OCI-LY1 (cell line): ENCODE measurements at regions not wholly inside any gene's neighbourhood (a gene's known extent, or its start where the extent isn't known, plus 50 kb on each side); places are given as distances from the start of the nearest gene placed in this dataset.
A peak's percentile ranks its signal among the peaks of the same experiment; 100 is the strongest.
"Not testable (repeated sequence)": the region's sequence is repeated elsewhere in the genome, so short reads cannot be mapped to it uniquely, and the experiment has no call there.

ENCODE experiments used
- H2AFZ ChIP-seq: fragments of 200-600 bp; sonication (generic), shearing (Covaris generic); 2 replicates; pipeline ENCODE4 v1.6.0; 2014; ENCODE audit warnings: antibody characterized with exemption, mild to moderate bottlenecking, low read length
- H3F3A ChIP-seq: fragments of 200-600 bp; sonication (generic), shearing (Covaris generic); 2 replicates; pipeline ENCODE4 v1.6.0; 2014; ENCODE audit warnings: mild to moderate bottlenecking, antibody characterized with exemption, low read length, moderate library complexity; ENCODE audit not compliant: insufficient read depth
- H3K27ac ChIP-seq: fragments of 200-600 bp; sonication (generic); 2 replicates; pipeline ENCODE4 v1.5.1; 2014; ENCODE audit warnings: low read length, mixed run types, mild to moderate bottlenecking, low read depth; ENCODE audit not compliant: poor library complexity, severe bottlenecking
- H3K27me3 ChIP-seq: fragments of 200-600 bp; sonication (generic); 2 replicates; pipeline ENCODE4 v1.6.0; 2014; ENCODE audit warnings: antibody characterized with exemption, mild to moderate bottlenecking, low read length, moderate library complexity; ENCODE audit not compliant: insufficient read depth
- H3K36me3 ChIP-seq: fragments of 200-600 bp; sonication (generic); 2 replicates; pipeline ENCODE4 v1.6.1; 2014; ENCODE audit warnings: mild to moderate bottlenecking, antibody characterized with exemption, low read length, moderate library complexity, mixed read lengths; ENCODE audit not compliant: insufficient read depth
- H3K4me1 ChIP-seq: fragments of 200-600 bp; sonication (generic); 2 replicates; pipeline ENCODE4 v1.5.1; 2014; ENCODE audit warnings: mild to moderate bottlenecking, low read length, moderate library complexity; ENCODE audit not compliant: insufficient read depth, severe bottlenecking
- H3K4me2 ChIP-seq: fragments of 200-600 bp; sonication (generic), shearing (Covaris generic); 2 replicates; pipeline ENCODE4 v1.6.1; 2014; ENCODE audit warnings: low read length
- H3K4me3 ChIP-seq: fragments of 200-600 bp; sonication (generic); 2 replicates; pipeline ENCODE4 v1.5.1; 2014; ENCODE audit warnings: low read length, low read depth, mild to moderate bottlenecking, mixed read lengths; ENCODE audit not compliant: poor library complexity, severe bottlenecking
- H3K79me2 ChIP-seq: fragments of 200-600 bp; shearing (Covaris generic); 2 replicates; pipeline ENCODE4 v1.6.1; 2016; ENCODE audit warnings: mixed run types, low read length, mixed read lengths; ENCODE audit not compliant: insufficient read depth
- H3K9ac ChIP-seq: fragments of 200-600 bp; sonication (generic), shearing (Covaris generic); 2 replicates; pipeline ENCODE4 v1.6.1; 2014; ENCODE audit warnings: mild to moderate bottlenecking, low read length, mixed read lengths
- H3K9me2 ChIP-seq: fragments of 200-600 bp; sonication (generic), shearing (Covaris generic); 2 replicates; pipeline ENCODE4 v1.6.1; 2014; ENCODE audit warnings: low read depth, mild to moderate bottlenecking, low read length, mixed read lengths
- H3K9me3 ChIP-seq: fragments of 200-600 bp; shearing (Covaris generic); 2 replicates; pipeline ENCODE4 v1.6.1; 2014; ENCODE audit warnings: low read length, mixed read lengths
- H4K20me1 ChIP-seq: fragments of 200-600 bp; sonication (generic), shearing (Covaris generic); 2 replicates; pipeline ENCODE4 v1.6.0; 2016; ENCODE audit warnings: mild to moderate bottlenecking, low read length; ENCODE audit not compliant: insufficient read depth
- EZH2 ChIP-seq: fragments of 200-600 bp; sonication (generic), shearing (Covaris generic); IDR thresholded peaks from 2 replicates; pipeline ENCODE4 v1.8.0; 2017; ENCODE audit warnings: borderline replicate concordance, mixed run types, mild to moderate bottlenecking, antibody characterized with exemption, low read length, moderate library complexity, mixed read lengths
- TF ChIP-seq, protein P1 (sequence below): fragments of 200-600 bp; sonication (generic), shearing (Covaris generic); IDR thresholded peaks from 2 replicates; pipeline ENCODE4 v1.5.1; 2017; ENCODE audit warnings: mild to moderate bottlenecking, antibody characterized with exemption, low read length, moderate library complexity, mixed read lengths

GRCh38 chr19:28433166-28433565 lies 779.8 kb downstream of the UQCRFS1 start:
- not testable (repeated sequence) for H3K4me2 ChIP-seq, H3K27me3 ChIP-seq, H4K20me1 ChIP-seq, H3K79me2 ChIP-seq, H3K36me3 ChIP-seq, H3K9ac ChIP-seq, H3K9me3 ChIP-seq, H2AFZ ChIP-seq, H3F3A ChIP-seq, H3K27ac ChIP-seq, H3K4me3 ChIP-seq, H3K9me2 ChIP-seq
- peaks cover 30% of the 10 kb centered on the region for H3K4me1 ChIP-seq

DNA sequence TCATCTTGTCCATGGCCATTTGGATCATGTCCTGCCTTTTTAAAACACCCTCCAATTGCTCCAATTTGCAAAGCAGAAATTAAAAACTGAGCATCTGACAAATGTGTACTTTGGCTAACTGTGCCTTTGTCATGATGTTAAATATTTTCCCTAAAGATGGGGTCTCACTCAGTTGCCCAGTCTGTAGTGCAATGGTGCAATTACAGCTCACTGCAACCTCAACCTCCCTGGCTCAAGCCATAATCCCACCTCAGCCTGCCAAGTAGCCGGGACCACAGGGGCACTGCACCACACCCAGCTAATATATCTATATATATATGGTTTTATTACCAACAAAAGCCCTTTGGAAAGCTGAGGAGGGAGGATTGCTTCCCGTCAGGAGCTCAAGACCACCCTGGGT lies 782.7 kb downstream of the UQCRFS1 start:
- no peak for TF ChIP-seq EZH2
- TF ChIP-seq, protein P1, sequence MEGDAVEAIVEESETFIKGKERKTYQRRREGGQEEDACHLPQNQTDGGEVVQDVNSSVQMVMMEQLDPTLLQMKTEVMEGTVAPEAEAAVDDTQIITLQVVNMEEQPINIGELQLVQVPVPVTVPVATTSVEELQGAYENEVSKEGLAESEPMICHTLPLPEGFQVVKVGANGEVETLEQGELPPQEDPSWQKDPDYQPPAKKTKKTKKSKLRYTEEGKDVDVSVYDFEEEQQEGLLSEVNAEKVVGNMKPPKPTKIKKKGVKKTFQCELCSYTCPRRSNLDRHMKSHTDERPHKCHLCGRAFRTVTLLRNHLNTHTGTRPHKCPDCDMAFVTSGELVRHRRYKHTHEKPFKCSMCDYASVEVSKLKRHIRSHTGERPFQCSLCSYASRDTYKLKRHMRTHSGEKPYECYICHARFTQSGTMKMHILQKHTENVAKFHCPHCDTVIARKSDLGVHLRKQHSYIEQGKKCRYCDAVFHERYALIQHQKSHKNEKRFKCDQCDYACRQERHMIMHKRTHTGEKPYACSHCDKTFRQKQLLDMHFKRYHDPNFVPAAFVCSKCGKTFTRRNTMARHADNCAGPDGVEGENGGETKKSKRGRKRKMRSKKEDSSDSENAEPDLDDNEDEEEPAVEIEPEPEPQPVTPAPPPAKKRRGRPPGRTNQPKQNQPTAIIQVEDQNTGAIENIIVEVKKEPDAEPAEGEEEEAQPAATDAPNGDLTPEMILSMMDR: no peak
- Histone ChIP-seq H3K4me3 (no peak overlapping the region), H3F3A (no peaks in the 10 kb centered on the region), H3K9ac (no peak overlapping the region), H3K9me3 (no peaks in the 10 kb centered on the region), H3K4me2 (no peak overlapping the region), H3K36me3 (no peaks in the 10 kb centered on the region), H3K27me3 (no peaks in the 10 kb centered on the region), H2AFZ (no peak overlapping the region), H3K79me2 (no peaks in the 10 kb centered on the region), H3K27ac (peak overlapping the region; percentile 37), H3K4me1 (peaks cover 41% of the 10 kb centered on the region), H3K9me2 (no peaks in the 10 kb centered on the region), H4K20me1 (no peaks in the 10 kb centered on the region)

DNA sequence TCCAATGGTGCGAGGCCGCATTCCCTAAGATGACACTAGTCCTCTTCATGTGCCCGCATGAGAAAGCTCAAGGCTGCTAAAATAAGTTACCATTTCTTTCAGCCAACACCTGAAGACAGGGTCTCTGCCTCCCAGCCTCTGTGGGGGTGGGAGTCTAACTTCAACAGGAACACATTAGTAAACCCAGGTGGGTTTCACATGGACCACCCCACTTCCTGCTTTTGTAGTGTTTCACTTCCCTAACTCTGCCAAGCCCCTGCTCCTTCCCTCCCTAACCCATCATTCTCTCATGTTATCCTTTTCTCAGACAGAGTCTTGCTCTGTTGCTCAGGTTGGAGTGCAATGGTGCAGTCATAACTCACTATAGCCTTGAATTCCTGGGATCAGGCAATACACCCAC lies 783.6 kb downstream of the UQCRFS1 start:
- Histone ChIP-seq H3K4me3 (no peak overlapping the region), H2AFZ (no peak overlapping the region), H3K9ac (no peak overlapping the region), H3K4me1 (peaks cover 50% of the 10 kb centered on the region), H3K4me2 (no peak overlapping the region), H3F3A (no peaks in the 10 kb centered on the region), H3K27me3 (no peaks in the 10 kb centered on the region), H3K36me3 (no peaks in the 10 kb centered on the region), H3K9me2 (no peaks in the 10 kb centered on the region), H3K27ac (peak overlapping the region; percentile 37), H3K79me2 (no peaks in the 10 kb centered on the region), H3K9me3 (no peaks in the 10 kb centered on the region), H4K20me1 (no peaks in the 10 kb centered on the region)
- TF ChIP-seq, protein P1: no peak
- no peak for TF ChIP-seq EZH2

GRCh38 chr19:28428663-28429348 lies 784.1 kb downstream of the UQCRFS1 start:
- Histone ChIP-seq H3K27ac (peak overlapping the region; percentile 37), H3F3A (no peaks in the 10 kb centered on the region), H3K79me2 (no peaks in the 10 kb centered on the region), H3K9me3 (no peaks in the 10 kb centered on the region), H3K9ac (no peak overlapping the region), H3K36me3 (no peaks in the 10 kb centered on the region; the same call in 1 of the 2 replicates), H3K27me3 (no peaks in the 10 kb centered on the region), H3K4me3 (no peak overlapping the region), H2AFZ (no peak overlapping the region), H3K4me2 (no peak overlapping the region), H4K20me1 (no peaks in the 10 kb centered on the region), H3K4me1 (peaks cover 55% of the 10 kb centered on the region), H3K9me2 (no peaks in the 10 kb centered on the region)
- TF ChIP-seq EZH2: no peak
- TF ChIP-seq, protein P1: no peak
